Activated CD8-positive, alpha-beta memory T cell treated with anti-CD3 and anti-CD28 coated beads for 36 hours (primary cell): ENCODE measurements at regions not wholly inside any gene's neighbourhood (a gene's known extent, or its start where the extent isn't known, plus 50 kb on each side); places are given as distances from the start of the nearest gene placed in this dataset.
"Not testable (repeated sequence)": the region's sequence is repeated elsewhere in the genome, so short reads cannot be mapped to it uniquely, and the experiment has no call there.

Source experiments
- CTCF ChIA-PET: fragments of 350-600 bp; sonication (Branson Sonifier 250); formaldehyde crosslinking; loops from one replicate; lab custom pipeline; 2021; ENCODE audit warnings: antibody characterized with exemption; lab: Charles Lee
- POLR2A ChIA-PET: fragments of 350-600 bp; sonication (Branson Sonifier 250); formaldehyde crosslinking; loops from one replicate; lab custom pipeline; 2021; ENCODE audit warnings: antibody characterized with exemption; lab: Charles Lee

DNA sequence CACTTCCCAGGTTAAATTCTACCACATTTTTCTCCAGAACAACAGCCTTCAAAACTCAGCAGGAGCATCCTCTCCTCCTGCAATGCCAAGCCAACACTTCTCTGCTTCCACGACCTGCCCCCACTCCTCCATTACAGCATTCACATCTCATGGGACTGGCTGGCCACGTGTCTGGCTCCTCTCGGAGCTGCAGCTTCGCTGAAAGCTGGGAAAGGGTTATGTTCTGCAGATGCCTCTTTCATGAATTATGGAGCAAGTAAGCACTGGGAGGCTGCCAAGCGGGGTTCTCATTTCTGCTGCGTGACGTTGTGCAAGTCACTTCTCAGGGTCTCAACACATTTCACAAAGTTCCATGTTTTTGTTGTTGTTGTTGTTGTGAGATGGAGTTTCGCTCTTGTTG lies 142.2 kb upstream of the RFLNA start:
- POLR2A ChIA-PET = no interaction called here
- CTCF ChIA-PET = no interaction called here

DNA sequence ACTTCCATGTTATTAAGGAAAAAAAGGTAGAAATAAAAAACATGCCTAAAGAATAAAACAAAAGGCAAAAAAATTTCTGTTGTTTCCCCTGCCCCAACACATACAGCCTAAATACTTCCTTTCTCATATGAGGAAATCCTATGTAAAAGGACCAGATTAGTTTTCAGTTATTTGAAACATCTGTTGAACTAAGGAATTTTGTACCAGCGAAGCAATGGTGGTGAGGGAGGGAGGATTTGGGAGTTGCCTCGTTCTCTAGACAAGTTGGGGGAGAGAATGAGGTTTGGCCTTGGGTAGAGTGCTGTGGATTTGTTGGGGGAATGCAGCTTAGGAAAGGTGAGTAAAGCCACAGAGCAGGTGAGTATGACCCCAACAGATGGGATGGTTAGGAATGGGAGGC lies 141.5 kb upstream of the RFLNA start:
- ChIA-PET POLR2A (no interaction called here), CTCF (no interaction called here)

DNA sequence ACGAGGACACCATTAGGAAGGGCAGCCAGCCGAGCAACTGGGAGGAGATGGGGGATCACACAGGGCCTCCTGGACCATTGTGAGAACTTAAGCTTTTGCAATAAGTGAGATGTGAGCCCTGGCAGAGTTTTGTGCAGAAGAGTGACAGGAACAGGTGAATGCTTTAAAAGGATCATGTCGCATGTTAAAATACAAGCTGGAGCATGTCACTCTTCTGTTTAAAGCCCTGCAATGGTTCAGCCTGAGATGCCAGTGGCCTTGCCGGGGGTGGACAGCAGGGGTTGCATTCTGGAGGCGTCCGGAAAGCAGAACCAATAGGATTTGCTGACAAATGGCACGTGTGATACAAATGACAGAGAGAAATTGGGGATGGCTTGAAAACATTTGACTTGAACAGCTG lies 137.5 kb upstream of the RFLNA start:
- ChIA-PET CTCF (no interaction called here), POLR2A (no interaction called here)

DNA sequence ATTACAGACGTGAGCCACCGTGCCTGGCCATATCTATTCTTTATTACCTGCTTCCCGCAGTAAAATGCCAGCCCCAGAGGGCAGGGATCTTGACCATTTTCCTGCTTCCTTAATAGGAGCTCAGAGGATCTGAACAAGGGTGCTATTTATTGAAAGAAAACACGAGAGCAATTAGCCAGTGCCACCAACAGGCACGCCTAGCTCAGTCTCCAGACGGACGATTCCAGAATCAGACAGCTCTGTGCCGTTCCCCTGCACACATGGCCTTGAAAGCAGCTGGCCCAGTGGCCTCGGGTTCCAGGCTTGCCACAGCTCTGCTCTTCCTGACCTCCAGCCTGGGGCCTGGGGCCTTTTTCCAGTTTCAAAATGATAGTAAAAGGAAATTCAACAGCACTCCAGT lies 135.2 kb upstream of the RFLNA start:
- ChIA-PET CTCF (no interaction called here), POLR2A (no interaction called here)

DNA sequence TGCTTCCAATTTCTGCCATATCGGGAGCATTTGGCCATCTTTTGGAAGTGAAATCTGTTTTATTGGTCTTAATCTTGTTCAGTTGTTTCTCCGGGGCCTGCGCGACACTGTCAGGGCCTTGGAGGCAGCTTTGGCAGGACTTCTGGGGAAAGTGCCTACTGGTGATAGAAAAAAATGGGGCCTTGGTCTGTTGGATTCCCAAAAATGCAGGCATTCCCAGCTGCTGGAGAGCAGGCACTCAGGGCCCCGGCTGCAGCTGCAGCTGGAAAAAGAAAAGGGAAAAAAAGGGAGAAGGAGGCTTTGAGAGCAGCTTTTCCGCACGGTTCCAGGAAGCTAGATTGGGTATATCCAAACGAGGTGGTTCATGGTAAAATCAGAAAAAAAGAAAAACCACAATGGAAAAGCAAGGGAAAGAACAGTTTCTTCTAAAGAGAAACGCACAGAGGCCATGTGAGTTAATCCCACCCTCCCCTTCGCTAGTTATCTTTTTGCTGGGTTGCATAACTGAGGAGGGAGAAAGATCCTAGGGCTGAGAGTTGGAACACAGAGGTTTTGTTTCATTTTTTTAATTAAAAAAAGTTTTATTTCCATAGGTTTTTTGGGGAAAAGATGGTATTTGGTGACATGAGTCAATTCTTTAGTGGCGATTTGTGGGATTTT lies 134.7 kb upstream of the RFLNA start:
- ChIA-PET POLR2A (no interaction called here), CTCF (no interaction called here)

DNA sequence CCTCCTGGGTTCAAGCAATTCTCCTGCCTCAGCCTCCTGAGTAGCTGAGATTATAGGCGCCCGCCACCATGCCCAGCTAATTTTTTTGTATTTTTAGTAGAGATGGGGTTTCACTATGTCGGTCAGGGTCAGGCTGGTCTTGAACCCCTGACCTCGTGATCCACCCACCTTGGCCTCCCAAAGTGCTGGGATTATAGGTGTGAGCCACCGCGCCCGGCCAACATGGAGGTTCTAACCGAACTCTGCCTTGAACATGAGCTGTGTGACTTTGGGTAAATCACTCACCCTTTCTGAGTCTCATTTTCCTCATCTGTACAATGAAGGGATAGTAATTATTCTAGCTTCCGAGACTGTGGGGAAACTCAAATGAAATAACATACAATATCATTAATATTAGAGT lies 133.5 kb upstream of the RFLNA start:
- CTCF ChIA-PET, POLR2A ChIA-PET: not testable (repeated sequence)

DNA sequence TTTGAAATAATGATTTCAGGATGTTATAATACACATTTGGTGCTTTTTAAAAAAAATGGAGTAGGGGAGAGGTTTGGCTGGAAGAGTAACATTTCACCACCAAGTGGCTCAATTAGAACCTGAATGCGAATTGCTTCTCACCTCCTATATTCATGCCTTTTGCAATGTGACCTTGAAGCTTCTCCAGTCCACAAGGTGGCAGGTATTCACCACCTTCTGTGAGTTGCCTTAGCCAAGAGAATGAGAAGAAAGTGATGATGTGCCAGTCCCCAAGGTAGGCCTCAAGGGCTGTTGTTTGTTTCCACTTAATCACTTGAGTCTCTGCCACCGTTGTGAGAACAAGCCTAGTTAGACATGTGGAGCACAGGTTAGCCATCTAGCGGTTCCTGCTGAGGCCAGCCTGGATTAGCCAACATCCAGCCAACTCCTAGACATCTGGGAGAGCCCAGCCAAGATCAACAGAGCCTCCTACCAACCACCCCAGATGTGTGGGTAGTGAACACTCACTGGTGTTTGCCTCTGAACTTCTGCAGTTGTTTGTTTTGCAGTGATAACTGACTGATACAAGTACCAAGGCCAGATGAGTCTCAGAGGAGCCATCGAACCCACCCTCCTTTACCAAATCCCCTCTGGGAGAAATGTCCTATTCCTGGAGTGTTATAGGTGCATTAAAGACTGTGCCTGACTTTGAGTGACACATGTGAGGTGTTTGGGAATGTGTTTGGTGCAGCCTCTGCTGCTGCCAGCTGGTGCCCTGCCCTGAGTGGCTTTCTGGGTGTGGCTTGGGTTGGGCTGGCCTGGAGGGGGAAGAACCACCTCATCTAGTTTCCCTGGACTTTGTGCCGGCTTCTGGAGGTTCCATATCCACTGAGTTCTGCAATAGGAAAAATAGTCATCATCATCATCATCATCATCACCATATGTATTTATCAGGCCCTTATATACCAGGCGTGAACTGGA lies 132.5 kb upstream of the RFLNA start:
- CTCF ChIA-PET = no interaction called here
- POLR2A ChIA-PET = no interaction called here

DNA sequence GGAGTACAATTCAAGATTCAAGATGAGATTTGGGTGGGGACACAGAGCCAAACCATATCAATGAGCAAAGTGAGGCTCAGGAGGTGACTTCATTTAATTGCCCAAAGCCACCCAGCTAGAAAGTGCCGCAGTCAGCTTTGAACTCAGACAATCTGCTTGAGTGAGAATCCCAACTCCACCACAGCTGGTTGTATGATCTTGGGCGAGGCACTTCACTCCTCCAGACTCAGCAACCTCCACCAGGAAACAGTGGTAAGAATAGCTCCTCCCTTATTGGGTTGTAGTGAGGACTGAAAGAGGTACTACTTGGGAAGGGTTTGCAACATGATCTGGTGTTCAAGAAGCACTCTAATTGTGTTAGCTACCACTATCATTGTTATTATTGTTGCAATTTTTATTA lies 129.2 kb upstream of the RFLNA start:
- POLR2A ChIA-PET = no interaction called here
- CTCF ChIA-PET = no interaction called here

DNA sequence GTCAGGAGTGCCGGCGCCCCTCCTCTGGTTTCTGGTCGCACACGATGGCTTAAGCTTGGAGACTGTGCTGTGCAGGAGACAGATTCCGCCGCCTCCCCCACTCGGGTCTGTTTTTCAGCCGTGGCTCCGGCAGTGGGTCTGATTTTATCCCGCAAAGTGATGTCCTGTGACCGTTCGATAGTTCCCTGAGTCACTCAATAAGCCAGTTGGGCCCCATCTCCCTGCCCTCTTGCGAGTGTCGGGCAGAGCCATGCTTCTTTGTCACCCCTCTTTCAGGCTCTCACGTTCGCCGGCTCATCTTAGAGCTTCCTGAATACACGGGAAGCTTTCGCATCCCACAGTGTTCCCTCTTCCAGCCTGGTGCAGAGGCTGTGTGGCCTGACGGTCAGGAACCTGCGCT lies 127.8 kb upstream of the RFLNA start:
- CTCF ChIA-PET = no interaction called here

DNA sequence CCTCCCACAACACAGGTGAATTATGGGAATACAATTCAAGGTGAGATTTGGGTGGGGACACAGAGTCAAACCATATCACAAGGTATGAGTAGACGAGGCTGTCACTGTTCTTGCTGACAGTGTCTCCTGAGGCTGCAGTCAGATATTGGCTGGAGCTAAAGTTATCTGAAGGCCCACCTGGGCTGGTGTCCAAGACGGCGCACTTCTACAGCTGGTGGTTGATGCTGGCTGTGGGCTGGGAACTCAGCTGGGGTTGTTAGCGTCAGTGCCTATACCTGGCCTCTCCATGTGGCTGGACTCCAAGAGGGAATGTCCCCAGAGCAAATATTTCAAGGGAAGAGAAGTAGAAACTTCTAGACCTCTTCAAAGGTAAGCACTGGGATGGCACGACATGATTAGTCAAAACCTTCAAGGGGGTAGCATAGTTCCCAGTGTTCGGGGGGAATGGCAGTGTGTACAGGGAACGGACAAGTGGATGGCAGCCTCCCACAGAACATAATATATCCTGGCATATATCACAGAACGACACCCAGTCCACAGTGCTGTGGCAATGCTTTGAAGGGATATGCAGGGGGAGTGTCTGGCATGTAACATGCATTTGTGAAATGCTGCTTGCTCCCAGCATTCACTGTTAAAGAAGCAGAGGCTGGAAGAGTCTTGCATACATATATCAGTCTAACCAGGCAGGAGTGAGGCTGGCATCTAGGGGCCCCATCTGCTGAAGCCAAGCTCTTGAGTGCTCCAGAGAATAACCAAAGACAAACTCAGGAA lies 126.7 kb upstream of the RFLNA start:
- POLR2A ChIA-PET = no interaction called here
- CTCF ChIA-PET = no interaction called here

More for the DNA sequence above, 127.8 kb upstream of the RFLNA start:
- POLR2A ChIA-PET = no interaction called here

DNA sequence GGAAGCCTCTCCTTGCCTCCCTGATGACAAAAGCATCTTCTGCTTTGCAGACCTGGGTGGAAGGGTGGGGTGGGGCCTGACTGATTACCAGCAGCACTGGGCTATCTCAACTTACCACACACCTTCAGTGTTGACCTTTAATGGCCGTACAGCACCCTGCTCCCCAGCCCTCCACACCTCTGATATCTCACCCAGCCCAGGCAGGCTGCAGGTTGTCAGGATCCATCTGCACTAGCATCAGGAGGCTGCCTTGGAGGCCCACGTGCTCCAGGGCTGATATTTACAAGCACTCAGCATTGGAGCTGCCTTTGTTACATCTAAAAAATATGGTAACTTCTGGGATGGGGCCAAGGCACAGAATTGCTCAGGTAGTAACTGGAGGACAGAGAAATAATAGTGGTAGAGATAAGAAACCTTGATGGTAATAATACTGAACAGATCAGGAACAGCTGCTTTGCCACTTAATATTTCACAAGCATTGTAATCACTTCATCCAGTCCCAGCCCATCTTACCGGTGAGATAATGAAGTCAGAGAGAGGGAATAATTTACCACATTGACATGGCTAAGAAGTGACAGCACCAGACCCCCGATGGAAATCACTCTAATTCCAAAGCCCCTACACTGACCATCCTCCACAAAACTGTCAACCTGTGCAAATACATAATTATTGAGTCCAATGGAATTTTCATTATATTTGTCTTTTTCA lies 125.2 kb upstream of the RFLNA start:
- POLR2A ChIA-PET = no interaction called here
- CTCF ChIA-PET = no interaction called here

DNA sequence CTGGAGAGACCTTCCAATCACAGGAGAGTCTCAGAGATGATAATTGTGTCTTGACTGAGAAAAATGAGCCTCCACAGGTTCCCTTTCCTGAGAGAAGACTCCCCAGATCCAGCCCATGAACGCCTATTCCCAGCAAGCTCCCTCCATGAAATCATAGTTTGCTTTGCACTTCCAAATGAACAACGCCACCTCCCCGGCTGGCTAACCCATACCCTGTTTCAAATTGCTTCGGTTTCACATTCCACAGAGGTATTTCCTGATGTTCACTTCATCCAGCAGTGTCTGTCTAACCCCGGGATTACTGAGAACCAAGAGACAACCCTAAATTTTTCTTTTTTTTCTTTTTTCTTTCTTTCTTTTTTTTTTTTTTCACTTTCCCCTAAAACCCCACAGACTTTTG lies 124.1 kb upstream of the RFLNA start:
- CTCF ChIA-PET = no interaction called here
- POLR2A ChIA-PET = no interaction called here

DNA sequence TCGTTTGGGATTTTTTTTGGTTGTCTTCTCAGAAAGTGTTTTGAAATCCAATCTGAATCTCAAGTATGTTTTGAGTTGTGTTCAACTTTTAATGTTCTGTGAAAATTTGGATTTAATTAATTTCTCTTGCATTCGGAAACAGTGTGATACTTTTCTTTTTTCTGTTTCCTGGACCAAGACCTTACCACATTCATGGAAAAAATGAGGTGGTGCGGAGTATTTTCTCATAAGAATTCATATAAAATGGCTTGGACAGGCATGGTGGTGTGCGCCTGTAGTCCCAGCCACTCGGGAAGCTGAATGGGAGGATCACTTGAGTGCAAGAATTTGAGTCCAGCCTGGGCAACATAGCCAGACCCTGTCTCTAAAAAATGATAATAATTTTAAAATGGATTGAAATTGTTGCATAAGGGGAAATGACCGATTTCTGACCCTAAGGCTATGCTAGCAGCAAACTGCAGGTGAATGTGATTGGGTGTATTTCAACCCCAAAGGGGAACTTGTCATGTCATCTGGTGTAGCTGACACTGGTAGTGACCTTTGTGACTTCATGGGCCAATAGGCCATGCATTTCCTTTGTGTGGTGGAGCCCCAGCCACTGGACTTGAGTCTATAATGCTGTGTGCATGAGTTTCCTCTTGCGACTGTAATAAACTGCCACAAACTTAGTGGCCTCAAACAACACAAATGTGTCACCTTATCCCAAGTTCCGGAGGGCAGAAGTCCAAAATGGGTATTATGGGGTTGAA lies 123.5 kb upstream of the RFLNA start:
- CTCF ChIA-PET = no interaction called here

DNA sequence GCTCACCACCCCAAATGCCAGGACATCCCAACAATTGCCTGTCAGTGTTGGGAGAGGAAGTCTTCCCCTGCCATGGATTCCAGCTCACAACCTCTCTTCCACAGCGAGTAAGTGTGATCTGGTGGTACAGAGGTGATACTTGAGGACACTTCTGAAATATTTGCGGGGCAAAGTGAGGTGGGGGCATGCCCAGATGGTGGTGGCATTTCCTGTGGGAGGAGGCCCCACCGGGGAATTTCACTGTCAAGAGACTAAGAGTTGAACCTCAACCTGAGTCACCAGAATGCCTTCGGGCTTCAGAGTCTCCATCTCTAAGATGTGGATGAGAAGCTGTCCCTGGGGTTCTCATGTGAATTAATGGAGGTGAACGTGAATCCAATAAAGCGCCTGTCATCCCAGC lies 122.3 kb upstream of the RFLNA start:
- POLR2A ChIA-PET = no interaction called here
- CTCF ChIA-PET = interaction anchor here (0.7 kb wide), 1 partner anchor 338 kb away, joined by 3 read pairs; no protein-coding TSS in a partner anchor

More for the DNA sequence above, 123.5 kb upstream of the RFLNA start:
- POLR2A ChIA-PET = no interaction called here

DNA sequence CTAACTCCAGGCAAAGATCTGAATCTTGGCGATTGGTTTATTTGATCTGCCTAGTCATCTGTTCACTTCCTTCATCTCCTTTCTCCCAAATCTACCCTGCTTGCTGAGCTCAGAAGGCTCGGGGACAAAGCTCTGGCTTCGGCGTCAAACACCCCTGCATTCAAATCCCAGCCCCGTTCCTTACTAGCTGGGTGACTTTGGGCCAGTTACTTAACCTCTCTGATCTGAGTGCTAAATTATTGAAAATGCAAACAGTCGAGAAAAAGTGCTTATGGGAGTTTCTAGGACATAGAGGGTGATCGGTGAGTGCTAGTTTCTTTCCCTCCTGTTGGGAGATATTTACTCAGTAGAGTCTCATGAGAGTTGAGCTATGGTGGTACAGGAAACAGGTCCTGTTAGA lies 121.2 kb upstream of the RFLNA start:
- CTCF ChIA-PET = no interaction called here
- POLR2A ChIA-PET = no interaction called here

DNA sequence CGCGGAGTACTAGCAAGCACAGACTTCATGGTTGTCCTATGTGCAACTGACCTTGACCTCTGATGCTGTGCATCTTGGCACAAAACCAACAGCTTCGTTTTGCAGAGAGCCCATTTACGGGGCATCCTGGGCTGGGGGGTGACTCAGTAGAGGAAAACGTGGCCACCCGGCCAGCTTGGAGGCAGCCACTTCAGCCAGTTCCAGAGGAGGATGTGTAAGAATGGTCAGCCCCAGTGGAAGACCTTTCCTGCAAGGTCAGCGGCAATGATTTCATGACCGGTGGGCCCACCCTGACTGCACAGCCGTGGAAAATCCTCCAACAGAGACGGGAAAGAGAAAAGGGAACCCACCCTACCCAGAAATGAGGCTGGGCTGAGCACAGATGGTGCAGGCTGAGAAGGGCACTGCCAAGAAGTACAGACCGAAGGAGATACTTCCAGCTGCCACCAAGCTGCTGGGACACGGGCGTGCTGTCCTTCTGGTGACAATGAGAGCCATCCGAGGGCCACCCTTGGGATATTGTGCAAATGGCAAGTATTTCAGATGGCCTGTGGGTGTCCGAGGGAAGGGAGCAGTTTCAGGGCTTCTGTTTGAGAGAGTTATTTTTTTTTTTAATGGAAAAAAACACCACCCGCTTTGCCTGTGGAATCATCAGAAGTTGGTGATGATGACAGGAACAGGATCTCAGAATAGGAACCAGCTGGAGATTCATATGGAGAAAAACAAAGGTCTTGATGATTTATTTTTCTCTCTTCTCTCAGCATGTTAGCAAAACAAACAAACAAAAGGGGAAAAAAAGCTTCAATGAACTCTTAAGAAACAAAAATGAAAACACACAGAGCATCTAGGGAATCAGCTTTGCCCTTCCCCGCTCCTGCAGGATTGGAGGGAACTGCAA lies 120.2 kb upstream of the RFLNA start:
- ChIA-PET POLR2A (no interaction called here), CTCF (interaction anchor here (0.8 kb wide), 1 partner anchor 113 kb away, joined by 3 read pairs; no protein-coding TSS in a partner anchor)

DNA sequence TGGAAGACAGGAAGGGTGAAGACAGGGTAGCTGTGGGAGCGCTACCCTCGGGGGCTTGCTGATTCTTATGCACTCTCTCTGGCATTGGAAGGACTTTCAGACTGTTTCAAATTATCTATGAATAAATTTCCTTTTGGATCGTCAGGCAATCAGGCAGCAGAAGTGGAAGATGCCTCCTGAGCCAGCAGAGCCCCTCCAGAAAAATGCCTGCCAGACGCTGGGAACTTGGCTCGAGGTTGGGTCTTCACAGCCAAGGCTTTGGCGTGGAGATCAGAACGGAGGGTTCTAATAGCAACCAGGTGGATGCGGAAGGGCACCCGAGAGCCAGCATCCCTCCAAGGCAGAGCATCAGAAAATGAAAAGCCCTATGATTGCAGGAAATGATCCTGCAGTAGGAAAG lies 119.2 kb upstream of the RFLNA start:
- ChIA-PET CTCF (interaction anchor here (0.8 kb wide), 1 partner anchor 112 kb away, joined by 3 read pairs; no protein-coding TSS in a partner anchor), POLR2A (no interaction called here)
